OCI-LY3 (cell line): ENCODE measurements at regions not wholly inside any gene's neighbourhood (a gene's known extent, or its start where the extent isn't known, plus 50 kb on each side); places are given as distances from the start of the nearest gene placed in this dataset.

Experiments
- H2AFZ ChIP-seq: fragments of 200-600, 300-600 bp; shearing (Covaris generic); 2 replicates; pipeline ENCODE4 v1.6.0; 2014; ENCODE audit warnings: antibody characterized with exemption, low read depth, low read length
- H3K27ac ChIP-seq: fragments of 200-600, 300-600 bp; sonication (generic); 2 replicates; pipeline ENCODE4 v1.5.1; 2014; ENCODE audit warnings: mild to moderate bottlenecking, low read length, moderate library complexity, mixed read lengths
- H3K27me3 ChIP-seq: fragments of 200-600, 300-600 bp; sonication (generic); 2 replicates; pipeline ENCODE4 v1.6.1; 2014; ENCODE audit warnings: low read depth, low read length, mixed read lengths
- H3K36me3 ChIP-seq: fragments of 200-600, 300-600 bp; sonication (generic); replicated peaks from 2 replicates; pipeline ENCODE3; 2014; ENCODE audit warnings: low read depth, low read length, mixed read lengths
- H3K4me1 ChIP-seq: fragments of 300-600, 200-600 bp; sonication (generic); 2 replicates; pipeline ENCODE4 v1.6.1; 2014; ENCODE audit warnings: low read length, mixed read lengths
- H3K4me2 ChIP-seq: fragments of 200-600, 300-600 bp; sonication (generic); 2 replicates; pipeline ENCODE4 v1.6.1; 2014; ENCODE audit warnings: low read length, mixed read lengths
- H3K4me3 ChIP-seq: fragments of 300-600, 200-600 bp; sonication (generic); 2 replicates; pipeline ENCODE4 v1.5.1; 2014; ENCODE audit warnings: antibody characterized with exemption, mild to moderate bottlenecking, low read length, moderate library complexity
- H3K79me2 ChIP-seq: fragments of 300-600, 200-600 bp; shearing (Covaris generic); 2 replicates; pipeline ENCODE4 v1.6.1; 2014; ENCODE audit warnings: mild to moderate bottlenecking, low read length, mixed read lengths
- H3K9ac ChIP-seq: fragments of 300-600, 200-600 bp; shearing (Covaris generic); 2 replicates; pipeline ENCODE4 v1.6.0; 2014; ENCODE audit warnings: mild to moderate bottlenecking, low read length, moderate library complexity
- H3K9me3 ChIP-seq: fragments of 200-600, 300-600 bp; shearing (Covaris generic); 2 replicates; pipeline ENCODE4 v1.6.1; 2014; ENCODE audit warnings: low read length, mixed read lengths; ENCODE audit not compliant: insufficient read depth
- H4K20me1 ChIP-seq: fragments of 200-600, 300-600 bp; sonication (generic); 2 replicates; pipeline ENCODE4 v1.6.1; 2016; ENCODE audit warnings: low read length, mixed read lengths; ENCODE audit not compliant: insufficient read depth
- EZH2phosphoT487 ChIP-seq: fragments of 200-600 bp; shearing (Covaris generic); IDR thresholded peaks from 2 replicates; pipeline ENCODE4 v1.6.1; 2018; ENCODE audit warnings: antibody characterized with exemption, mixed run types, low read depth
- TF ChIP-seq, protein P1 (sequence below): fragments of 200-600, 300-600 bp; sonication (generic); IDR thresholded peaks from 2 replicates; pipeline ENCODE4 v1.5.1; 2014; ENCODE audit warnings: antibody characterized with exemption, low read length, low read depth

GRCh38 chr9:118058227-118058626 lies 354.0 kb downstream of the TLR4 start:
- TF ChIP-seq, protein P1, sequence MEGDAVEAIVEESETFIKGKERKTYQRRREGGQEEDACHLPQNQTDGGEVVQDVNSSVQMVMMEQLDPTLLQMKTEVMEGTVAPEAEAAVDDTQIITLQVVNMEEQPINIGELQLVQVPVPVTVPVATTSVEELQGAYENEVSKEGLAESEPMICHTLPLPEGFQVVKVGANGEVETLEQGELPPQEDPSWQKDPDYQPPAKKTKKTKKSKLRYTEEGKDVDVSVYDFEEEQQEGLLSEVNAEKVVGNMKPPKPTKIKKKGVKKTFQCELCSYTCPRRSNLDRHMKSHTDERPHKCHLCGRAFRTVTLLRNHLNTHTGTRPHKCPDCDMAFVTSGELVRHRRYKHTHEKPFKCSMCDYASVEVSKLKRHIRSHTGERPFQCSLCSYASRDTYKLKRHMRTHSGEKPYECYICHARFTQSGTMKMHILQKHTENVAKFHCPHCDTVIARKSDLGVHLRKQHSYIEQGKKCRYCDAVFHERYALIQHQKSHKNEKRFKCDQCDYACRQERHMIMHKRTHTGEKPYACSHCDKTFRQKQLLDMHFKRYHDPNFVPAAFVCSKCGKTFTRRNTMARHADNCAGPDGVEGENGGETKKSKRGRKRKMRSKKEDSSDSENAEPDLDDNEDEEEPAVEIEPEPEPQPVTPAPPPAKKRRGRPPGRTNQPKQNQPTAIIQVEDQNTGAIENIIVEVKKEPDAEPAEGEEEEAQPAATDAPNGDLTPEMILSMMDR, result no peak
- TF ChIP-seq EZH2phosphoT487, result no peak
- Histone ChIP-seq H3K27ac (no peak overlapping the region), H3K9ac (no peak overlapping the region), H2AFZ (no peak overlapping the region), H3K79me2 (no peaks in the 10 kb centered on the region), H3K4me1 (no peaks in the 10 kb centered on the region), H3K9me3 (no peaks in the 10 kb centered on the region), H4K20me1 (0 out of 2 replicates have a peak, but pooled peaks cover 3% of the 10 kb centered on the region), H3K4me3 (no peak overlapping the region), H3K36me3 (no peaks in the 10 kb centered on the region), H3K4me2 (no peak overlapping the region), H3K27me3 (no peaks in the 10 kb centered on the region)

- Histone ChIP-seq H3K4me2 (no peak overlapping the region), H3K27ac (no peak overlapping the region), H3K27me3 (no peaks in the 10 kb centered on the region), H3K4me1 (no peaks in the 10 kb centered on the region), H3K36me3 (no peaks in the 10 kb centered on the region), H4K20me1 (0 out of 2 replicates have a peak, but pooled peaks cover 3% of the 10 kb centered on the region), H3K9me3 (no peaks in the 10 kb centered on the region), H3K79me2 (no peaks in the 10 kb centered on the region), H2AFZ (no peak overlapping the region), H3K9ac (no peak overlapping the region), H3K4me3 (no peak overlapping the region)
- TF ChIP-seq EZH2phosphoT487, result no peak
- TF ChIP-seq, protein P1, result no peak
These were observed 355.5 kb downstream of the TLR4 start for GRCh38 chr9:118059484-118060278.

GRCh38 chr9:118083161-118083560 lies 379.0 kb downstream of the TLR4 start:
- Histone ChIP-seq H3K4me3 (no peak overlapping the region), H3K27me3 (no peaks in the 10 kb centered on the region), H3K36me3 (no peaks in the 10 kb centered on the region), H3K9me3 (no peaks in the 10 kb centered on the region), H3K79me2 (no peaks in the 10 kb centered on the region), H3K27ac (no peak overlapping the region), H2AFZ (no peak overlapping the region), H3K4me1 (peaks cover 6% of the 10 kb centered on the region), H4K20me1 (no peaks in the 10 kb centered on the region), H3K4me2 (no peak overlapping the region), H3K9ac (no peak overlapping the region)
- TF ChIP-seq EZH2phosphoT487, result no peak
- TF ChIP-seq, protein P1, result no peak

- H3K27ac ChIP-seq, result no peak overlapping the region
- H3K9ac ChIP-seq, result no peak overlapping the region
- H3K79me2 ChIP-seq, result no peaks in the 10 kb centered on the region
- TF ChIP-seq, protein P1, result no peak
- TF ChIP-seq EZH2phosphoT487, result no peak
- H2AFZ ChIP-seq, result no peak overlapping the region
- H3K36me3 ChIP-seq, result no peaks in the 10 kb centered on the region
- peaks cover 10% of the 10 kb centered on the region for H3K4me1 ChIP-seq
- no peaks in the 10 kb centered on the region for H3K9me3 ChIP-seq
- 0 out of 2 replicates have a peak overlapping the region, but pooled peaks have one; percentile 5 for H3K4me2 ChIP-seq
- H3K27me3 ChIP-seq, result no peaks in the 10 kb centered on the region
- H4K20me1 ChIP-seq, result no peaks in the 10 kb centered on the region
- no peak overlapping the region for H3K4me3 ChIP-seq
These were observed 383.9 kb downstream of the TLR4 start for GRCh38 chr9:118088090-118088489.
